ENCODE measurements at regions not wholly inside any gene's neighbourhood (a gene's known extent, or its start where the extent isn't known, plus 50 kb on each side); places are given as distances from the start of the nearest gene placed in this dataset.
"Not testable (repeated sequence)": the region's sequence is repeated elsewhere in the genome, so short reads cannot be mapped to it uniquely, and the experiment has no call there.

DNA sequence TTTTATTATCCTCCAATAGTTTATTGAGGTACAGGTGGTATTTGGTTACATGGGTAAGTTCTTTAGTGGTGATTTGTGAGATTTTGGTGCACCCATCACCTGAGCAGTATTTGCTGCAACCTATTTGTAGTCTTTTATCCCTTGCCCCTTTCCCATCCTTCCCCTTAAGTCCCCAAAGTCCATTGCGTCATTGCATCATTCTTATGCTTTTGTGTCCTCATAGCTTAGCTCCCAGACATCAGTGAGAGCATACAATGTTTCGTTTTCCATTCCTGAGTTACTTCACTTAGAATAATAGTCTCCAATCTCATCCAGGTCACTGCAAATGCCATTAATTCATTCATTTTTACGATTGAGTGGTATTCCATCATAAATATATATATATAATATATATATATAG lies 229.9 kb upstream of the TFPI start:
- not testable (repeated sequence) for H4K5ac ChIP-seq (ENCODE audit: low read length); H3K27ac ChIP-seq (ENCODE audit: low read depth, low read length)
- no CpG with 5 or more reads among the region's 3 CpGs for whole genome bisulfite sequencing (ENCODE audit: extremely low coverage, insufficient coverage, low lambda C conversion rate)

DNA sequence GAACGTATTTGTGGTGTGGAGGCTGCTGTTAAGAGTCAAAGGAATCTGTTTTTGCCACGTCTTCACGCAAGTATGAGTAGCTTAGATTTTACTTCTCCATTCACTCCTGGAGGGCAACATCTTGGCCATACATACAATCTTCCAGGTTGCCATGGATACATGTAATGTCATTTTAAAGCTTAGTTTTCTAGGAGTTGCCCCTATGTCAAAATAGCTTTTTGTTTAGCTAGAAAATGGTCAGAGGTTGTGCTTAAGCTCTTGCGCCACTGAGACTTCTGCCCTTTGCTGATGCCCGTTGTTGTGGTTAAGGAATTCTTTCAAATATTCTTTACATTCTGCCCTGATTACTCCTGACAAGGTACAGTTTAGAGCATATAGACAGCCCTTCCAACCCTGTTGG lies 245.4 kb upstream of the TFPI start:
- H2BK120ac ChIP-seq (ENCODE audit: low read depth, low read length): no peak overlapping the region
- H2AK5ac ChIP-seq (ENCODE audit: low read length): no peak overlapping the region
- no peaks in the 10 kb centered on the region for H3K79me2 ChIP-seq (ENCODE audit: control insufficient read depth, insufficient read depth, low read length)
- no peak overlapping the region for H3K4me3 ChIP-seq (ENCODE audit: low read length)
- no peaks in the 10 kb centered on the region for H3K4me1 ChIP-seq (ENCODE audit: control insufficient read depth, low read depth, low read length)
- H3K27ac ChIP-seq (ENCODE audit: low read depth, low read length): no peak overlapping the region
- no peak overlapping the region for H4K8ac ChIP-seq (ENCODE audit: low read depth, low read length)
- H3K4ac ChIP-seq (ENCODE audit: low read depth, low read length): no peak overlapping the region
- no peak for DNase-seq
- H4K5ac ChIP-seq (ENCODE audit: low read length): no peak overlapping the region
- no peak overlapping the region for H2BK15ac ChIP-seq (replicated peaks; ENCODE audit: low read depth)
- H3K79me1 ChIP-seq (ENCODE audit: low read length): no peaks in the 10 kb centered on the region
- WGBS (ENCODE audit: extremely low coverage, insufficient coverage, low lambda C conversion rate): no CpG with 5 or more reads among the region's 5 CpGs
- no peak overlapping the region for H3K18ac ChIP-seq (ENCODE audit: low read length)
- no peaks in the 10 kb centered on the region for H3K27me3 ChIP-seq (ENCODE audit: insufficient read depth, low read length, poor library complexity)
- no peak overlapping the region for H3K23ac ChIP-seq (ENCODE audit: low read length)
- no peak overlapping the region for H3K56ac ChIP-seq (ENCODE audit: low read length)
- no peak overlapping the region for H3K4me2 ChIP-seq (ENCODE audit: low read length)
- H3K36me3 ChIP-seq (ENCODE audit: control insufficient read depth, insufficient read depth, low read length): no peaks in the 10 kb centered on the region
- H2BK5ac ChIP-seq (ENCODE audit: low read length): no peak overlapping the region
- H3K9ac ChIP-seq (ENCODE audit: low read length): no peak overlapping the region

More for the DNA sequence above, 229.9 kb upstream of the TFPI start:
- H2BK5ac ChIP-seq (ENCODE audit: low read length); H3K79me1 ChIP-seq (ENCODE audit: low read length); H3K4me3 ChIP-seq (ENCODE audit: low read length); H3K56ac ChIP-seq (ENCODE audit: low read length); H3K18ac ChIP-seq (ENCODE audit: low read length); H3K27me3 ChIP-seq (ENCODE audit: insufficient read depth, low read length, poor library complexity); H2BK15ac ChIP-seq (replicated peaks; ENCODE audit: low read depth); H3K23ac ChIP-seq (ENCODE audit: low read length); H4K8ac ChIP-seq (ENCODE audit: low read depth, low read length); DNase-seq; H3K4me1 ChIP-seq (ENCODE audit: control insufficient read depth, low read depth, low read length); H3K36me3 ChIP-seq (ENCODE audit: control insufficient read depth, insufficient read depth, low read length); H3K4me2 ChIP-seq (ENCODE audit: low read length); H2BK120ac ChIP-seq (ENCODE audit: low read depth, low read length); H3K4ac ChIP-seq (ENCODE audit: low read depth, low read length); H3K9ac ChIP-seq (ENCODE audit: low read length); H3K79me2 ChIP-seq (ENCODE audit: control insufficient read depth, insufficient read depth, low read length); H2AK5ac ChIP-seq (ENCODE audit: low read length): not testable (repeated sequence)

DNA sequence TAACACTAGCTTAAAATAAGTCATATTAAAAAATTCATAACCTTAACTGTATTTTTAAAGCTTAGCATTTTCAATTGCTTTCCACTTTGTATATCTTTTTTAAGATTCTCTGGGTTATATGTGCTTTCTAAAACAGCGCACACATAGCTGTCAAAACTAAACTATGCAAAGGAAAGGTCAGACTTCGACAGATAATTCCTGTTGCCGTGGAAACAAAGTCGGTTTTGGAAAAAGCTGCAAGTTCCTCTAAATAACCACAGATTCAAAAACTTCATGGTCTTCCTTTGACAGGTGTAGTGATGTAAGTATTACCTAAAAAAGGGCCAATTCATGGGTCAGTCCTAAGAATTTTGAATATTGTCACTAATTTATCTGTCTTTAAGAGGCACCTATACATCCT lies 249.6 kb upstream of the TFPI start:
- Histone ChIP-seq H3K56ac (ENCODE audit: low read length) (no peak overlapping the region), H3K27ac (ENCODE audit: low read depth, low read length) (no peak overlapping the region), H4K8ac (ENCODE audit: low read depth, low read length) (no peak overlapping the region), H2AK5ac (ENCODE audit: low read length) (no peak overlapping the region), H4K5ac (ENCODE audit: low read length) (no peak overlapping the region), H2BK120ac (ENCODE audit: low read depth, low read length) (no peak overlapping the region), H2BK5ac (ENCODE audit: low read length) (no peak overlapping the region), H3K4me3 (ENCODE audit: low read length) (no peak overlapping the region), H3K36me3 (ENCODE audit: control insufficient read depth, insufficient read depth, low read length) (no peaks in the 10 kb centered on the region), H3K4me2 (ENCODE audit: low read length) (no peak overlapping the region), H3K9ac (ENCODE audit: low read length) (no peak overlapping the region), H3K23ac (ENCODE audit: low read length) (no peak overlapping the region), H3K18ac (ENCODE audit: low read length) (no peak overlapping the region), H3K79me1 (ENCODE audit: low read length) (no peaks in the 10 kb centered on the region), H3K4ac (ENCODE audit: low read depth, low read length) (no peak overlapping the region), H3K27me3 (ENCODE audit: insufficient read depth, low read length, poor library complexity) (no peaks in the 10 kb centered on the region), H2BK15ac (replicated peaks; ENCODE audit: low read depth) (no peak overlapping the region), H3K79me2 (ENCODE audit: control insufficient read depth, insufficient read depth, low read length) (no peaks in the 10 kb centered on the region), H3K4me1 (ENCODE audit: control insufficient read depth, low read depth, low read length) (no peaks in the 10 kb centered on the region)
- no CpG with 5 or more reads among the region's 4 CpGs for WGBS (ENCODE audit: extremely low coverage, insufficient coverage, low lambda C conversion rate)
- DNase-seq: no peak

DNA sequence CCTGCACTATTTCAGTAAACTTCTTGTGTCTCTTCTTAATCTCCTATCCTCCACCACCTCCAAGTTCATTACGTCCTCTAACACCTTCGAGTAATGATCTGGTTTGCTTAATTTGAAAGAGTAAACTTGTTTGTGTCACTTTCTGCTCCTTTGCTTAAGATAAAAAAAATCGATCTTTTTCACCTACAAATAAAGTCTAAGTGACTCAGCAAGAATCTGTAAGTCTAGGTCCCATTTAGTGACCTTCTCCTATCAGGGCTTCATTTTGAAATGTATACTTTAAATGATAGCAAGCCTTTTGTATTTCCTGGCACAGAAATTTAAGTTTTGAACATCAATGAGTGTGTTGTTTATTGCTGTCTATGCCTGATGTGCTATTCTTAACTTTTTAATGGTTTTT lies 260.9 kb upstream of the TFPI start:
- H4K5ac ChIP-seq (ENCODE audit: low read length): no peak overlapping the region
- H3K79me2 ChIP-seq (ENCODE audit: control insufficient read depth, insufficient read depth, low read length): no peaks in the 10 kb centered on the region
- H3K56ac ChIP-seq (ENCODE audit: low read length): no peak overlapping the region
- no peak overlapping the region for H3K27ac ChIP-seq (ENCODE audit: low read depth, low read length)
- no peak overlapping the region for H3K23ac ChIP-seq (ENCODE audit: low read length)
- no peak for DNase-seq
- no peak overlapping the region for H3K18ac ChIP-seq (ENCODE audit: low read length)
- no peak overlapping the region for H2BK120ac ChIP-seq (ENCODE audit: low read depth, low read length)
- WGBS (ENCODE audit: extremely low coverage, insufficient coverage, low lambda C conversion rate): no CpG with 5 or more reads among the region's 3 CpGs
- no peak overlapping the region for H3K4me3 ChIP-seq (ENCODE audit: low read length)
- H3K79me1 ChIP-seq (ENCODE audit: low read length): no peaks in the 10 kb centered on the region
- no peak overlapping the region for H3K4ac ChIP-seq (ENCODE audit: low read depth, low read length)
- no peaks in the 10 kb centered on the region for H3K36me3 ChIP-seq (ENCODE audit: control insufficient read depth, insufficient read depth, low read length)
- H3K27me3 ChIP-seq (ENCODE audit: insufficient read depth, low read length, poor library complexity): no peaks in the 10 kb centered on the region
- H2AK5ac ChIP-seq (ENCODE audit: low read length): no peak overlapping the region
- H3K4me2 ChIP-seq (ENCODE audit: low read length): no peak overlapping the region
- H2BK5ac ChIP-seq (ENCODE audit: low read length): no peak overlapping the region
- no peak overlapping the region for H4K8ac ChIP-seq (ENCODE audit: low read depth, low read length)
- no peak overlapping the region for H2BK15ac ChIP-seq (replicated peaks; ENCODE audit: low read depth)
- no peak overlapping the region for H3K9ac ChIP-seq (ENCODE audit: low read length)
- H3K4me1 ChIP-seq (ENCODE audit: control insufficient read depth, low read depth, low read length): no peaks in the 10 kb centered on the region

DNA sequence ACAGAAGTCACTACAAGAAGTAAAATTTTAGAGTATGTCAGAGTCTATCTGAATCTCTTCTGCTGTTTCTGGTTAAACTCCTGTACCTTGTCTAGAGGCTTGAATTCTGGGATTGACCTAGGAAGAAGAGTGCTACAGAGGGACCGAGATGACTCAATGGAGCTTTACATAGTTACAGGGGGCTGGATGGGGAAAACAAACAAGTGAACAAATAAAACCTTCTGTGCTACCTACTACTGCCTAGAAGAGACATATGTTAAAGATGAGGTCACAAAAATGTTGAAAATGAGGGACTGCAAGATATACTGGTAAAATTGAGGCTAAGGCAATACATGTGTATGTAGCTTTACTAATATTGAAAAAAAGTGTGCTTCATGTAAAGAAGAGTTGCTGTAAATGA lies 265.4 kb upstream of the TFPI start:
- Histone ChIP-seq H3K18ac (ENCODE audit: low read length) (no peak overlapping the region), H3K23ac (ENCODE audit: low read length) (no peak overlapping the region), H3K4me1 (ENCODE audit: control insufficient read depth, low read depth, low read length) (no peaks in the 10 kb centered on the region), H3K79me2 (ENCODE audit: control insufficient read depth, insufficient read depth, low read length) (no peaks in the 10 kb centered on the region), H2BK120ac (ENCODE audit: low read depth, low read length) (no peak overlapping the region), H2AK5ac (ENCODE audit: low read length) (no peak overlapping the region), H4K8ac (ENCODE audit: low read depth, low read length) (no peak overlapping the region), H3K9ac (ENCODE audit: low read length) (no peak overlapping the region), H4K5ac (ENCODE audit: low read length) (no peak overlapping the region), H3K4ac (ENCODE audit: low read depth, low read length) (no peak overlapping the region), H3K27ac (ENCODE audit: low read depth, low read length) (no peak overlapping the region), H3K36me3 (ENCODE audit: control insufficient read depth, insufficient read depth, low read length) (no peaks in the 10 kb centered on the region), H2BK5ac (ENCODE audit: low read length) (no peak overlapping the region), H3K56ac (ENCODE audit: low read length) (no peak overlapping the region), H2BK15ac (replicated peaks; ENCODE audit: low read depth) (no peak overlapping the region), H3K27me3 (ENCODE audit: insufficient read depth, low read length, poor library complexity) (no peaks in the 10 kb centered on the region), H3K79me1 (ENCODE audit: low read length) (no peaks in the 10 kb centered on the region), H3K4me2 (ENCODE audit: low read length) (no peak overlapping the region), H3K4me3 (ENCODE audit: low read length) (no peak overlapping the region)
- peak; percentile 9 for DNase-seq
- WGBS (ENCODE audit: extremely low coverage, insufficient coverage, low lambda C conversion rate): no CpG with 5 or more reads among the region's 1 CpG

DNA sequence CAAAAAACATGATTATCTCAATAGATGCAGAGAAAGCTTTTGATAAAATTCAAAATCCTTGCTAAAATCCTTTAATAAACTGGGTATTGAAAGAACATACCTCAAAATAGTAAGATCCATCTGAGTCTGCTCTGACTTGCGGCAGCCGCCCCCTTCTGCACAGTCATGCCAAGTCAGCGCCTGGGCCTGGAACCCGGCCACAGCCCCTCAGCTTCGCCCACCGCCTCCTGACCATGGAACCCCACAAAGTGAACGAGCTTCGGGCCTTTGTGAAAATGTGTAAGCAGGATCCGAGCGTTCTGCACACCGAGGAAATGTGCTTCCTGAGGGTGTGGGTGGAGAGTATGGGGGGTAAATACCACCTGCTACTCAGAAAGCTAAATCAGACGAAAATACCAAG lies 270.9 kb upstream of the TFPI start:
- DNase-seq: no peak
- no CpG with 5 or more reads among the region's 12 CpGs for WGBS (ENCODE audit: extremely low coverage, insufficient coverage, low lambda C conversion rate)

More for the DNA sequence above, 270.9 kb upstream of the TFPI start:
- Histone ChIP-seq H2BK15ac (replicated peaks; ENCODE audit: low read depth) (no peak overlapping the region), H2AK5ac (ENCODE audit: low read length) (no peak overlapping the region), H3K4ac (ENCODE audit: low read depth, low read length) (no peak overlapping the region), H3K4me2 (ENCODE audit: low read length) (no peak overlapping the region), H3K9ac (ENCODE audit: low read length) (no peak overlapping the region), H3K79me1 (ENCODE audit: low read length) (no peaks in the 10 kb centered on the region), H4K5ac (ENCODE audit: low read length) (no peak overlapping the region), H3K79me2 (ENCODE audit: control insufficient read depth, insufficient read depth, low read length) (no peaks in the 10 kb centered on the region), H3K27me3 (ENCODE audit: insufficient read depth, low read length, poor library complexity) (no peaks in the 10 kb centered on the region), H4K8ac (ENCODE audit: low read depth, low read length) (no peak overlapping the region), H3K18ac (ENCODE audit: low read length) (no peak overlapping the region), H3K36me3 (ENCODE audit: control insufficient read depth, insufficient read depth, low read length) (no peaks in the 10 kb centered on the region), H3K4me1 (ENCODE audit: control insufficient read depth, low read depth, low read length) (no peaks in the 10 kb centered on the region), H3K56ac (ENCODE audit: low read length) (no peak overlapping the region), H2BK5ac (ENCODE audit: low read length) (no peak overlapping the region), H2BK120ac (ENCODE audit: low read depth, low read length) (no peak overlapping the region), H3K4me3 (ENCODE audit: low read length) (no peak overlapping the region), H3K23ac (ENCODE audit: low read length) (no peak overlapping the region), H3K27ac (ENCODE audit: low read depth, low read length) (no peak overlapping the region)
